Astrocyte (in vitro differentiated cells and primary cell): ENCODE measurements at regions not wholly inside any gene's neighbourhood (a gene's known extent, or its start where the extent isn't known, plus 50 kb on each side); places are given as distances from the start of the nearest gene placed in this dataset.

Experiments
- CTCF ChIP-seq: IDR thresholded peaks from 2 replicates; pipeline ENCODE4 v1.5.1; 2011; ENCODE audit warnings: low read depth, mild to moderate bottlenecking, inconsistent platforms, low read length, moderate library complexity; ENCODE audit not compliant: insufficient read depth
- EZH2 ChIP-seq: IDR thresholded peaks from 2 replicates; pipeline ENCODE4 v1.6.1; 2012; ENCODE audit warnings: mild to moderate bottlenecking, low read length, inconsistent platforms; ENCODE audit not compliant: insufficient read depth

- TF ChIP-seq CTCF (no peak), EZH2 (no peak)
Observed at GRCh38 chrX:25807022-25807421, 331.1 kb upstream of the MAGEB18 start.
